ENCODE measurements at regions not wholly inside any gene's neighbourhood (a gene's known extent, or its start where the extent isn't known, plus 50 kb on each side); places are given as distances from the start of the nearest gene placed in this dataset.

DNA sequence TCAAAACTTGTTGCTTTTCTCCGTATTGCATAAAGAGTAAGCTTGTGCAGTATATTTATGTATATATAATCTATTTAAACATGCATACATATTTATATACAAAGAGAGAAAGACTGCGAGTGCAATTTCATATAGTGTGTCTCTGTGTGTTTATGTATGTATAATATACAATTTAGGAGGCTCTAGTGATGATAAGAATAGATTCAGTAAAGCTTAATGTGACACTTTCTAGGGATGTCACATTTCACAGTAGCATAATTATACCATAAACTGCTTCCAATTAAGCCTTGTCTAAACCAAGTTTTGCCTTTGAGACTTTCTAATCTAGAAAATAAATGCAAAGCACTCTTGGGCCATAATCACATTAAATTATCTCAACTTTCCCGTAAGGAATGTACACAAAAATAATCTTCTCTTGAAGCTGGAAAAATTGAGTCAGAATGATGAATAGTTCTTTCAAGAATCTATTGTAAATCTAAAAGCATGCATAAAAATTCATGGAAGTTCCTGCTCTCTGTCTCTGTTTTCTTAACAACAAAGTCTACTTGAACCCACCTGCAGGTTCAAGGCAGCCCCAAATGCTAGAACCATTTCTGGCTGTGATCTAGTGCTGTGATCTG lies 114.1 kb upstream of the NPY2R start:
- H4K20me1 ChIP-seq (replicated peaks; ENCODE audit: control insufficient read depth, extremely low read depth, insufficient read depth, low read length): no peaks in the 10 kb centered on the region
- TF ChIP-seq FOS (IDR thresholded peaks at IDR 0.05; ENCODE audit: borderline replicate concordance, insufficient read depth, low read length) (no peak), MYC (IDR thresholded peaks at IDR 0.05; ENCODE audit: low read depth, low read length) (no peak), POLR2A (IDR thresholded peaks at IDR 0.05; ENCODE audit: low read depth, low read length) (no peak)
- TF ChIP-seq, protein P1, sequence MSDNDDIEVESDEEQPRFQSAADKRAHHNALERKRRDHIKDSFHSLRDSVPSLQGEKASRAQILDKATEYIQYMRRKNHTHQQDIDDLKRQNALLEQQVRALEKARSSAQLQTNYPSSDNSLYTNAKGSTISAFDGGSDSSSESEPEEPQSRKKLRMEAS (IDR thresholded peaks at IDR 0.05; ENCODE audit: insufficient read depth, insufficient read length): no peak
- H3K27me3 ChIP-seq (ENCODE audit: control insufficient read depth in 2 of 2, insufficient read depth in 2 of 2, low read length in 2 of 2): no peaks in the 10 kb centered on the region
- ChIA-PET POLR2A (no interaction called here), CTCF (interaction anchor here (0.8 to 1.5 kb wide), 2 partner anchors 11 to 47 kb away, joined by 3 to 4 read pairs; no protein-coding TSS in a partner anchor)
- H3K4me2 ChIP-seq (ENCODE audit: insufficient read depth, low read length): no peak overlapping the region
- no peaks in the 10 kb centered on the region for H3K9me1 ChIP-seq (replicated peaks; ENCODE audit: control insufficient read depth, extremely low read depth, insufficient read depth, low read length)
- H3K4me1 ChIP-seq (ENCODE audit: control insufficient read depth, extremely low read depth, insufficient read depth, low read length): no peaks in the 10 kb centered on the region
- H3K4me3 ChIP-seq (replicated peaks in 1 of 3; ENCODE audit: insufficient read depth in 1 of 3, low read depth in 1 of 3, low read length in 3 of 3): no peak overlapping the region
- H3K9me3 ChIP-seq (replicated peaks; ENCODE audit: control insufficient read depth, insufficient read depth, low read length): no peaks in the 10 kb centered on the region
- intact Hi-C loops (cut with micrococcal nuclease) (no loop called here), dilution Hi-C loops (cut with MboI; ENCODE audit: extremely low pct_ligation_motif_present, low sequenced_read_pairs) (no loop called here)
- peak; percentile 37 for DNase-seq (ENCODE audit: low read depth, low spot score)
- no peak overlapping the region for H3K9ac ChIP-seq (replicated peaks; ENCODE audit: extremely low read depth, insufficient read depth, low read length)
- H3K36me3 ChIP-seq (ENCODE audit: control insufficient read depth in 2 of 2, extremely low read depth in 1 of 2, insufficient read depth in 2 of 2, low read length in 2 of 2): no peaks in the 10 kb centered on the region
- no peak overlapping the region for H2AFZ ChIP-seq (ENCODE audit: low read depth, low read length)
- no peak for FAIRE-seq
- BruUV-seq (replicated peaks): no TSS peak
- H3K27ac ChIP-seq (ENCODE audit: insufficient read depth, low read depth, low read length): no peak overlapping the region
- no peaks in the 10 kb centered on the region for H3K79me2 ChIP-seq (ENCODE audit: control insufficient read depth, insufficient read depth, low read length)

DNA sequence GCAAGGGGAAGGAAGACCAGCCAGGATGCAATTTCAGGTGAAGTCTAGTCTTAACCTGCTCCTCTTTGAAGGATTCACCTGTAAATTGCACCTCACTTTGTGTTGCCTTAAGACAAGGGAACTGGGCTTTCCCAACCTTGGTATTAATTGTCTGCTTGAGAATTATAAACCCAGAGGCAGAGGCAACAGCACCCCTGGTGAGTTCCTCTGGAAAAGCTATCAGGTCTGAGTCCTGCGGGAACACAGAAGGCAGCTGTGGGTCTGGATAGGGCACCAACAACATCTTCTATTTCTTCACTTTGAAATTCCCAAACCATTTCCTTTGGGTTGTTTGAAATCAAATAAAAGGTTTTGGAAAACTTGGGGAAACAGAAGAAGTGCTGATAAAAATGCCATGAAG lies 109.2 kb upstream of the NPY2R start:
- dilution Hi-C loops (cut with MboI; ENCODE audit: extremely low pct_ligation_motif_present, low sequenced_read_pairs): no loop called here

More for the DNA sequence above, 109.2 kb upstream of the NPY2R start:
- no peak overlapping the region for H3K27ac ChIP-seq (ENCODE audit: insufficient read depth, low read depth, low read length)
- POLR2A ChIA-PET: no interaction called here
- H3K9ac ChIP-seq (replicated peaks; ENCODE audit: extremely low read depth, insufficient read depth, low read length): no peak overlapping the region
- H3K9me1 ChIP-seq (replicated peaks; ENCODE audit: control insufficient read depth, extremely low read depth, insufficient read depth, low read length): no peaks in the 10 kb centered on the region
- H3K4me2 ChIP-seq (ENCODE audit: insufficient read depth, low read length): no peak overlapping the region
- TF ChIP-seq, protein P1 (IDR thresholded peaks at IDR 0.05; ENCODE audit: insufficient read depth, insufficient read length): no peak
- no peak for TF ChIP-seq JUN (IDR thresholded peaks at IDR 0.05; ENCODE audit: borderline replicate concordance, insufficient read depth, insufficient read length, low read depth)
- TF ChIP-seq, protein P2, sequence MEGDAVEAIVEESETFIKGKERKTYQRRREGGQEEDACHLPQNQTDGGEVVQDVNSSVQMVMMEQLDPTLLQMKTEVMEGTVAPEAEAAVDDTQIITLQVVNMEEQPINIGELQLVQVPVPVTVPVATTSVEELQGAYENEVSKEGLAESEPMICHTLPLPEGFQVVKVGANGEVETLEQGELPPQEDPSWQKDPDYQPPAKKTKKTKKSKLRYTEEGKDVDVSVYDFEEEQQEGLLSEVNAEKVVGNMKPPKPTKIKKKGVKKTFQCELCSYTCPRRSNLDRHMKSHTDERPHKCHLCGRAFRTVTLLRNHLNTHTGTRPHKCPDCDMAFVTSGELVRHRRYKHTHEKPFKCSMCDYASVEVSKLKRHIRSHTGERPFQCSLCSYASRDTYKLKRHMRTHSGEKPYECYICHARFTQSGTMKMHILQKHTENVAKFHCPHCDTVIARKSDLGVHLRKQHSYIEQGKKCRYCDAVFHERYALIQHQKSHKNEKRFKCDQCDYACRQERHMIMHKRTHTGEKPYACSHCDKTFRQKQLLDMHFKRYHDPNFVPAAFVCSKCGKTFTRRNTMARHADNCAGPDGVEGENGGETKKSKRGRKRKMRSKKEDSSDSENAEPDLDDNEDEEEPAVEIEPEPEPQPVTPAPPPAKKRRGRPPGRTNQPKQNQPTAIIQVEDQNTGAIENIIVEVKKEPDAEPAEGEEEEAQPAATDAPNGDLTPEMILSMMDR (IDR thresholded peaks at IDR 0.05; ENCODE audit: extremely low read depth in 1 of 2, insufficient read depth in 1 of 2, low read depth in 1 of 2, low read length in 2 of 2): no peak
- TF ChIP-seq GATA2 (IDR thresholded peaks at IDR 0.05; ENCODE audit: insufficient read depth, insufficient read length, low read depth, low read length): no peak
- TF ChIP-seq FOS (IDR thresholded peaks at IDR 0.05; ENCODE audit: borderline replicate concordance, insufficient read depth, low read length): no peak
- TF ChIP-seq POLR2A (IDR thresholded peaks at IDR 0.05; ENCODE audit: low read depth, low read length): no peak
- TF ChIP-seq MYC (IDR thresholded peaks at IDR 0.05; ENCODE audit: low read depth, low read length): no peak
- no peak for TF ChIP-seq EZH2 (IDR thresholded peaks at IDR 0.05; ENCODE audit: borderline replicate concordance, low read depth, low read length, severe bottlenecking)
- no peak for TF ChIP-seq POLR2AphosphoS5 (IDR thresholded peaks at IDR 0.05; ENCODE audit: insufficient read depth, low read depth, low read length)
- intact Hi-C loops (cut with micrococcal nuclease): no loop called here
- H3K36me3 ChIP-seq (ENCODE audit: control insufficient read depth in 2 of 2, extremely low read depth in 1 of 2, insufficient read depth in 2 of 2, low read length in 2 of 2): no peaks in the 10 kb centered on the region
- no peak overlapping the region for H2AFZ ChIP-seq (ENCODE audit: low read depth, low read length)
- DNase-seq (ENCODE audit: low read depth, low spot score) (no peak), FAIRE-seq (no peak)
- no peaks in the 10 kb centered on the region for H3K9me3 ChIP-seq (replicated peaks; ENCODE audit: control insufficient read depth, insufficient read depth, low read length)
- no peak overlapping the region for H3K4me3 ChIP-seq (replicated peaks in 1 of 3; ENCODE audit: insufficient read depth in 1 of 3, low read depth in 1 of 3, low read length in 3 of 3)
- CTCF ChIA-PET: interaction anchor here (0.9 kb wide), 1 partner anchor 23 kb away, joined by 4 read pairs; no protein-coding TSS in a partner anchor
- no peaks in the 10 kb centered on the region for H3K27me3 ChIP-seq (ENCODE audit: control insufficient read depth in 2 of 2, insufficient read depth in 2 of 2, low read length in 2 of 2)
- H4K20me1 ChIP-seq (replicated peaks; ENCODE audit: control insufficient read depth, extremely low read depth, insufficient read depth, low read length): no peaks in the 10 kb centered on the region
- BruUV-seq (replicated peaks): no TSS peak
- H3K79me2 ChIP-seq (ENCODE audit: control insufficient read depth, insufficient read depth, low read length): no peaks in the 10 kb centered on the region
- no peaks in the 10 kb centered on the region for H3K4me1 ChIP-seq (ENCODE audit: control insufficient read depth, extremely low read depth, insufficient read depth, low read length)
